ENCODE measurements at regions not wholly inside any gene's neighbourhood (a gene's known extent, or its start where the extent isn't known, plus 50 kb on each side); places are given as distances from the start of the nearest gene placed in this dataset.

DNA sequence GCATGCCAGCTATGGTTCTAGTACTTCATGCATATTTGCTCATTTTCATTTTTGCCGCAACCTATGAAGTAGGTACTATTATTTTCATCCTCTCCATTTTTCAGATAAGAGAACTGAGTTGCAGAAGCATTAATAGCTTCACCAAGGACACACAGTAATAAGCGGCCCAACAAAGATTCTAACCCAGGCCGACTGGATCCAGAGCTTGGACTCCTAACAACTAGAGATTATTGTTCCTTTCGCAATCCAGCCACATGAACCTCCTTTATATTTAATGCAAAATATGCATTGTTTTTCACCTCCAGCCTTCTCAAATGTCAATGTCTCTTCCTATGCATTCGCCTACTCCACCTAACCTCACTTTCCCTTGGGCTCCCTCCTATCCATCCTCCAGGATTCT is 148.3 kb downstream of the CCDC34 start:
- TF ChIP-seq, protein P1, sequence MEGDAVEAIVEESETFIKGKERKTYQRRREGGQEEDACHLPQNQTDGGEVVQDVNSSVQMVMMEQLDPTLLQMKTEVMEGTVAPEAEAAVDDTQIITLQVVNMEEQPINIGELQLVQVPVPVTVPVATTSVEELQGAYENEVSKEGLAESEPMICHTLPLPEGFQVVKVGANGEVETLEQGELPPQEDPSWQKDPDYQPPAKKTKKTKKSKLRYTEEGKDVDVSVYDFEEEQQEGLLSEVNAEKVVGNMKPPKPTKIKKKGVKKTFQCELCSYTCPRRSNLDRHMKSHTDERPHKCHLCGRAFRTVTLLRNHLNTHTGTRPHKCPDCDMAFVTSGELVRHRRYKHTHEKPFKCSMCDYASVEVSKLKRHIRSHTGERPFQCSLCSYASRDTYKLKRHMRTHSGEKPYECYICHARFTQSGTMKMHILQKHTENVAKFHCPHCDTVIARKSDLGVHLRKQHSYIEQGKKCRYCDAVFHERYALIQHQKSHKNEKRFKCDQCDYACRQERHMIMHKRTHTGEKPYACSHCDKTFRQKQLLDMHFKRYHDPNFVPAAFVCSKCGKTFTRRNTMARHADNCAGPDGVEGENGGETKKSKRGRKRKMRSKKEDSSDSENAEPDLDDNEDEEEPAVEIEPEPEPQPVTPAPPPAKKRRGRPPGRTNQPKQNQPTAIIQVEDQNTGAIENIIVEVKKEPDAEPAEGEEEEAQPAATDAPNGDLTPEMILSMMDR (IDR thresholded peaks at IDR 0.05; ENCODE audit: low read depth, low read length), result no peak

DNA sequence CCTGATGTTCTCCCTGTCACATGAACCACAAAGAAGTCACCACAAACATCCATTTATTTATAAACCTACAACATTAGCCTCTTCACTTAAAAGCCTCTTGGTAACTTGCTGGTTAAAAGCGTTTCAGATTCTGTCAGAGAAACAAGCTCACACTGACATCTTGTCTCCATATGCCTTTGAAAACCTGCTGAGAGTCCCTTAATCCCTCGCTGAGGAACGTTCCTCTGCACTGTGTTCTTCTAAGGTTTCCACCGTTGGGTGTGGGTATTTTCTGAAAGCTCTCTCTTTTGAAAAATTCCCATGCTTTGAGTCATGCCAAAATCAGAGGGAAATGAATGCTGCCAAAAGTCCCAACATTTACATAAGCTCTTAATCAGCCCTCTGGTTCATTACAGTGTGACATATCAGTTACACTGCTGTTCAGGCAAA is 149.8 kb downstream of the CCDC34 start:
- TF ChIP-seq, protein P1 (IDR thresholded peaks at IDR 0.05; ENCODE audit: low read depth, low read length), result no peak
- peak overlapping the region; percentile 30; the same call in 1 of the 2 replicates for H3K4me3 ChIP-seq (ENCODE audit: low read depth, low read length)

More for the DNA sequence above, 148.3 kb downstream of the CCDC34 start:
- no peak overlapping the region for H3K4me3 ChIP-seq (ENCODE audit: low read depth, low read length)

DNA sequence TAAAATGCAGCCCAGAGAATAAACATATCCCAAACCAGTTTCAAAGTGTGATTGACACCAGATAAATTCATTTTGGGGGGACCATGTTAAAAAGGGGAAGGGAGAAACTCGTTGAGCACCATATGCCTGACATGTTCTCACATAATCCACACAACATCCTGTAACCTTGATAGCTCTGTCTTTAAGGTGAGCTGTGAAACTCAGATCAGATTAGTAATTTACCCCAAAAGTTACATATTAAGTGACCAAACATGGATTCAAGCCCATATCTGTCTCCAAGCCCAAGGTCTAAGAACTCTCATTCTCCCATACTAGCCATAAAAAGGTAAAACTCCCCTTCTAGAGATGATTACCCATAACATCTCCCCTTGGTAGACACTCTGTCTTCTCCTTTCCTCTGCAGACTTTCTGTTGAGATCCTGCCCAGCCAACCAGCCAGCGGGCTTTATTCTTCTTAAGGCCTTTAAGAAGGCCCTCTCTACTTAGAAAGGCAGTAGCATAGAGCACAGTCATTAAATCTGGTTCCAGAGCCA is 150.7 kb downstream of the CCDC34 start:
- no peak overlapping the region for H3K4me3 ChIP-seq (ENCODE audit: low read depth, low read length)
- TF ChIP-seq, protein P1 (IDR thresholded peaks at IDR 0.05; ENCODE audit: low read depth, low read length), result no peak

- TF ChIP-seq, protein P1 (IDR thresholded peaks at IDR 0.05; ENCODE audit: low read depth, low read length), result peak; percentile 27
- no peak overlapping the region for H3K4me3 ChIP-seq (ENCODE audit: low read depth, low read length)
Measured at GRCh38 chr11:27211370-27212127, 151.5 kb downstream of the CCDC34 start.

DNA sequence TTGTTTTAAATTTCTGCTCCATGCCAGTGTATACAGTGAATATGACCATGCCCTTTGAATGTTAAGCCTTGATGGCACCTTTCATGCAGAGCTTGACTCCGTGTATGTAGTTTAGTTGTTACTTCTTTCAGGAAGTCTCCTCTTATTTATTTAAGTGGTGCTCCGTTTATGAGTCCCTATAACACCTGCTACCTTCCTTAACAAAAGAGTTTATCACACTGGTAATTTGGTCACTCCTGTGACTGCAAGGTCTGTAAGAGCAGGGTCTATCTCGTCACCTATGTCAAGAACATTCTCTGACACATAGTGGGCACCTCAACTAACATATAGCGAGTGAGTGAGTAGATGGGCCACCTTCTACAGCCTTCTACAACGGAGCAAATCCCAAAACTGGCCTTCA is 152.5 kb downstream of the CCDC34 start:
- TF ChIP-seq, protein P1 (IDR thresholded peaks at IDR 0.05; ENCODE audit: low read depth, low read length), result no peak
- H3K4me3 ChIP-seq (ENCODE audit: low read depth, low read length), result no peak overlapping the region

GRCh38 chr11:27209562-27210005 is 153.4 kb downstream of the CCDC34 start:
- TF ChIP-seq, protein P1 (IDR thresholded peaks at IDR 0.05; ENCODE audit: low read depth, low read length), result no peak
- H3K4me3 ChIP-seq (ENCODE audit: low read depth, low read length), result no peak overlapping the region

DNA sequence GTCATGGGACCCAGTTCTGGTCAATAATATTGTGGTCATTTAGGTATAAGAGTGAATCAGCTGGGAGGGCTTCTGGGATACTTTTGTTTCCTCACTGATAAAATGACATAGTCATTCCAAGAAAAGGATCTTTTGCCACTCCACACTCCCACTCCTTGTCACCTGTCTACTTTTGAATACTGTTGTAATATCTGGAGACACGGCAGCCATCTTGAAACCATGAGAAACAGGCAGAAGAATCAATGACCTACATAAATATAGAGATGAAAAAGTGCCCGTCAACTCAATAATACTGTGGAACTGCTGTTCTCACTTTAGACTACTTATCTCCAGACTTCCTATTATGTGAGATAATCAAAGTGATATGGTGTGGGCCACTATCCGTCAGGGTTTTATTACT is 154.2 kb downstream of the CCDC34 start:
- TF ChIP-seq, protein P1 (IDR thresholded peaks at IDR 0.05; ENCODE audit: low read depth, low read length), result no peak
- H3K4me3 ChIP-seq (ENCODE audit: low read depth, low read length), result no peak overlapping the region

Measured in WI38 (cell line).